Stimulated activated naive CD8-positive, alpha-beta T cell treated with anti-CD3 and anti-CD28 coated beads, Interleukin-15, Interleukin-2, amounts not matched to agents 100 ng/mL and 50 ng/mL, for 24 hours (primary cell): ENCODE measurements at regions not wholly inside any gene's neighbourhood (a gene's known extent, or its start where the extent isn't known, plus 50 kb on each side); places are given as distances from the start of the nearest gene placed in this dataset.
"Not testable (repeated sequence)": the region's sequence is repeated elsewhere in the genome, so short reads cannot be mapped to it uniquely, and the experiment has no call there.

Experiments used
- H3K27ac Mint-ChIP-seq: one replicate; pipeline ENCODE4 v1.8.0; 2021; ENCODE audit warnings: mild to moderate bottlenecking, mixed read lengths
- H3K27me3 Mint-ChIP-seq: one replicate; pipeline ENCODE4 v1.8.0; 2021; ENCODE audit warnings: mixed read lengths
- H3K36me3 Mint-ChIP-seq: one replicate; pipeline ENCODE4 v1.8.0; 2021; ENCODE audit warnings: low read depth, mixed read lengths
- H3K4me1 Mint-ChIP-seq: one replicate; pipeline ENCODE4 v1.8.0; 2021; ENCODE audit warnings: low read depth, mixed read lengths
- H3K4me3 Mint-ChIP-seq: one replicate; pipeline ENCODE4 v1.8.0; 2021; ENCODE audit warnings: mild to moderate bottlenecking, mixed read lengths
- H3K9me3 Mint-ChIP-seq: one replicate; pipeline ENCODE4 v1.8.0; 2021; ENCODE audit warnings: mixed read lengths

DNA sequence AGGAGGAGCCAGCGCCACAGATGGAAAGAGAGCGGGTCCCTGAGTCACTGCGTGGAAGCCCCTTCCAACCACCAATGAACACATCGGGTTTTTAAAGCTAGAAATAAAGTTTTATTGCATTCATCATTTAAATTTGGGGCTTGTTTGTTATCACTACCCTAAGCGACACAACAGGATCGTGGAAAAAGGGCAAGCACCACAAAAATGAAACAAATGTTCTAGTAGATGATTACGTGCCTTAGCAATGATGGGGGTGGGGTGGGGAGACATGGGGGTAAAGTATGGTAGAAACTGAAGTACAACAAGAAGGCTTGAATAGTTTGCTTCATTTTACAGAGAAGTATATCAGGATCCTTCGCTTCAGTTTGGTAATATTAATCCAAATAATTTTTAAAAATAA, 221.6 kb upstream of the ATP10A start:
- Mint-ChIP-seq H3K4me3 (no peak overlapping the region), H3K4me1 (peaks cover 29% of the 10 kb centered on the region), H3K9me3 (no peaks in the 10 kb centered on the region), H3K36me3 (peaks cover 4% of the 10 kb centered on the region), H3K27me3 (peaks cover 4% of the 10 kb centered on the region), H3K27ac (no peak overlapping the region)

- Mint-ChIP-seq H3K36me3 (peaks cover 4% of the 10 kb centered on the region), H3K4me3 (no peak overlapping the region), H3K4me1 (peaks cover 29% of the 10 kb centered on the region), H3K27ac (no peak overlapping the region), H3K27me3 (peaks cover 4% of the 10 kb centered on the region), H3K9me3 (no peaks in the 10 kb centered on the region)
Measured at GRCh38 chr15:26083896-26084295, 220.8 kb upstream of the ATP10A start.

- Mint-ChIP-seq H3K9me3 (no peaks in the 10 kb centered on the region), H3K36me3 (peaks cover 4% of the 10 kb centered on the region), H3K27me3 (peaks cover 4% of the 10 kb centered on the region), H3K4me1 (peaks cover 31% of the 10 kb centered on the region), H3K27ac (peak overlapping the region; percentile 91), H3K4me3 (peak overlapping the region; percentile 87)
Measured at GRCh38 chr15:26083457-26083856, 220.3 kb upstream of the ATP10A start.

DNA sequence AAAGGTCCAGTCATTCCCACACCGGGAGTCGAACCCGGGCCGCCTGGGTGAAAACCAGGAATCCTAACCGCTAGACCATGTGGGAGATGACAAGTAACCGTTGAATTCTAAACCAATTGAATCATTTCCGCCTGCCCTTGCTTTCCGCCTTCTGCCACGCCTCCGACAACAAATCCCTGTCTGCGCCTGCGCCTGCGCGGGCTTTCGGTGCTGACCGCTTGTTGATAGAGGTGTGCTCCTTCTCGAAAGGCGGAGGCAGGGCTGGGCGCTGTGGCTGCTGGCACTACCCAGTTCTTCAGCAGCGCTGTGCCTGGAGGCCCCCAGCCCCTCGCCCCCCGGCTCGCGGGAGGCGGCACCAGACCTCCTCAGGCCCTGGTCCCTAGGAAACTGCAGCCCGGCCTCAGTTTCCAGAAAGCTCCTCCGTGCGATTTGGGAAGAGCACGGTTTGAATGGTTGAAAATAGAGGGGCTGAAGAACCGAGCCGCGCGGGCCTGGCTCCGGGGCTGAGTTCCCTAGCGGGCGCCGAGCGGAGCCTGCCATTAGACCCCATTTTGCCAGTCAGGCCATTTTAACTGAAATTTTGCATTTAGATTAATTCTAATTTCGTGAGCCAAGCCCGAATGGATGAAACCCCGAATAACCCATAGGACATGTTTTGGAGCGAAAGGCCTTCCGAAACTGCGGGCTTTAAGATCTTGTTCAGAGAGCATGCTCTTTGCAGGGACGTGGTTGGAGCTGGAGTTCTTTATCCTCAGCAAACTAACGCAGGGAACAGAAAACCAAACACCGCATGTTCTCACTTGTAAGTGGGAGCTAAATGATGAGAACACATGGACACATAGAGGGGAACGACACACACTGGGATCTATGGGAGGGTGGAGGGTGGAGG, 219.3 kb upstream of the ATP10A start:
- peaks cover 4% of the 10 kb centered on the region for H3K36me3 Mint-ChIP-seq
- H3K27ac Mint-ChIP-seq = peak overlapping the region; percentile 92
- peaks cover 4% of the 10 kb centered on the region for H3K27me3 Mint-ChIP-seq
- peaks cover 39% of the 10 kb centered on the region for H3K4me1 Mint-ChIP-seq
- H3K4me3 Mint-ChIP-seq = peak overlapping the region; percentile 87
- peaks cover 6% of the 10 kb centered on the region for H3K9me3 Mint-ChIP-seq

GRCh38 chr15:26081758-26082220, 218.7 kb upstream of the ATP10A start:
- Mint-ChIP-seq H3K27ac (peak overlapping the region; percentile 92), H3K27me3 (peaks cover 4% of the 10 kb centered on the region), H3K4me3 (peak overlapping the region; percentile 87), H3K4me1 (peaks cover 39% of the 10 kb centered on the region), H3K36me3 (peaks cover 4% of the 10 kb centered on the region), H3K9me3 (peaks cover 6% of the 10 kb centered on the region)

GRCh38 chr15:26075770-26076169, 212.6 kb upstream of the ATP10A start:
- Mint-ChIP-seq H3K27me3 (no peaks in the 10 kb centered on the region), H3K4me3 (no peak overlapping the region), H3K36me3 (no peaks in the 10 kb centered on the region), H3K27ac (no peak overlapping the region), H3K4me1 (peaks cover 23% of the 10 kb centered on the region), H3K9me3 (peaks cover 6% of the 10 kb centered on the region)

- peaks cover 6% of the 10 kb centered on the region for H3K9me3 Mint-ChIP-seq
- peaks cover 8% of the 10 kb centered on the region for H3K27me3 Mint-ChIP-seq
- no peak overlapping the region for H3K4me3 Mint-ChIP-seq
- H3K36me3 Mint-ChIP-seq = no peaks in the 10 kb centered on the region
- H3K4me1 Mint-ChIP-seq = peaks cover 18% of the 10 kb centered on the region
- no peak overlapping the region for H3K27ac Mint-ChIP-seq
Measured at GRCh38 chr15:26073430-26074333, 210.6 kb upstream of the ATP10A start.

- Mint-ChIP-seq H3K4me1 (peaks cover 8% of the 10 kb centered on the region), H3K9me3 (no peaks in the 10 kb centered on the region), H3K36me3 (no peaks in the 10 kb centered on the region), H3K4me3 (no peak overlapping the region), H3K27ac (no peak overlapping the region), H3K27me3 (peaks cover 16% of the 10 kb centered on the region)
Measured at GRCh38 chr15:26070095-26070532, 207.0 kb upstream of the ATP10A start.

DNA sequence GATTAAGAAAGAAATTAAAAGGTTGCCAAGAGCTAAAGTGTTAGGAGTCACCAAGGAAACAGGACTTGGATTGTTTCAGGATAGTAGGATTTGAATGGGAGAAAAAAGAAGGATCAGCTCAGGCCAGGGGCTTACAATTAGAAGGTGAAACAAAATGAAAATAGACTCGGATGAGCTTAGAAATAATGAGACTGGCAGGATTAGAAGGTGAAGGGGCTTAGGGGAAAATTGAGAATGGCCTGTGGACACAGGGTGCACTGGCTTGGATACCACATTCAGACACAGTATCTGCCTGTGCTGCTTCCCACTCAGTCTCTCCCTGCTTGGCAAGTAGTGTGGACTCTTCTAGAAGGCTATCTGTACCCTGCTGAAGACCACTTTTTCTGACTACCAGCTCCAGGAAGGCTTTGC, 206.1 kb upstream of the ATP10A start:
- Mint-ChIP-seq H3K4me3 (no peak overlapping the region), H3K9me3 (no peaks in the 10 kb centered on the region), H3K27ac (no peak overlapping the region), H3K36me3 (no peaks in the 10 kb centered on the region), H3K4me1 (peaks cover 8% of the 10 kb centered on the region), H3K27me3 (peaks cover 16% of the 10 kb centered on the region)

DNA sequence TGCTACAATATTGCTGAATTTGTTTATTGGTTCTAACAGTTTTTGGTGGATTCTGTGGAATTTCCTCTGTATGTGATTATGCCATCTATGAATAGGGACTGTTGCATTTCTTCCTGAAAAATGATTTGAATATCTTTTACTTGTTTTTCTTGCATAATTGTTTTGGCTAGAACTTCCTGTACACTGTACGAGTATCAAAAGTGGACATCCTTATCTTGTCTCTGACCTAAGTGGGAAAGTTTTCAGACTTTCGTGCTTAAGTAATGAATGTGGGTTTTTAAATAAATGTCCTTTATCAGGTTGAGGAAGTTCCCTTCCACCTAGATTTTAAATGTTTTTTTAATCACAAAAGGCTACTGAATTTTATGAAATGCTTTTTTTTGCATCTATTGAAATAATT, 203.8 kb upstream of the ATP10A start:
- Mint-ChIP-seq H3K27ac (no peak overlapping the region), H3K4me3 (no peak overlapping the region), H3K27me3 (peaks cover 19% of the 10 kb centered on the region), H3K9me3 (no peaks in the 10 kb centered on the region), H3K36me3 (no peaks in the 10 kb centered on the region), H3K4me1 (no peaks in the 10 kb centered on the region)

DNA sequence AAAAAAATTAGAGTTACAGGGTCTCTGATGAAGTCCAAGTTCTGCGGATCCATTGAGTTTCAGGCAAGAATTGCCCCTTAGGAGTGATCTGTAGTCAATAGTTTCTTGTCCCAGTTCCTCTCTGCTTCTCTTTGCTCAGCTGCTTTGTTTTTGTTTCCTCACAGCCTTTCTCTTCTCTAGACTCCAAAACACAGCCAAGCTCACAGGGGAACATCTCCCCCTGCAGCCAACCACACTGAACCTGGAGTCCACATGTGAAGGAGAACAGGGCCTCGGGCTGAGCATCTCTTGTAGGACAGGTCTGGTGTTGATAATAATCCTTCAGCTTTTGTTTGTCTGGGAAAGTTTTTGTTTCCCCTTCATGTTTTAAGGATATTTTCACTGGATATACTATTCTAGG, 202.6 kb upstream of the ATP10A start:
- Mint-ChIP-seq H3K4me3 (no peak overlapping the region), H3K9me3 (no peaks in the 10 kb centered on the region), H3K27me3 (peaks cover 19% of the 10 kb centered on the region), H3K36me3 (no peaks in the 10 kb centered on the region), H3K4me1 (no peaks in the 10 kb centered on the region), H3K27ac (no peak overlapping the region)

DNA sequence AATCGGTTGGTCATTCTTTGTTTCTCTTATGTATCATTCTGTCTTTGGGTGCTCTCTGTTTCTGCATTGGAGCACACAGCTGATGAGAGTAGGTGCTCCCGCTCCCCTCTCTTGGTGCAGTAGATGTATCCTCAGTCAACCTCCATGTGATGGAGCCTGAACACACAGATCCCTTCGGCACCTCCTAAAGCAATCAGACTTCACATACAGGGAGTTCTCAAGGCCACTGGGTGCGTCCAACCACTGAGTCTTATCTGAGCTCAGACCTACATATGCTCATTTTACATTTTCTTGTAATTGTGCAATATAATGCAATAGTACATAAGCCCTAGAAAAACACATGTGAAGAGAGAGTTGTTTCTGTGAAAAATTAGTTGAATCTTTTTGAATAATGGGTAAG, 198.1 kb upstream of the ATP10A start:
- H3K9me3 Mint-ChIP-seq = peaks cover 6% of the 10 kb centered on the region
- peaks cover 11% of the 10 kb centered on the region for H3K27me3 Mint-ChIP-seq
- H3K4me1 Mint-ChIP-seq = no peaks in the 10 kb centered on the region
- H3K27ac Mint-ChIP-seq = no peak overlapping the region
- no peak overlapping the region for H3K4me3 Mint-ChIP-seq
- no peaks in the 10 kb centered on the region for H3K36me3 Mint-ChIP-seq

GRCh38 chr15:26056766-26057165, 193.6 kb upstream of the ATP10A start:
- H3K4me1 Mint-ChIP-seq = not testable (repeated sequence)
- peaks cover 16% of the 10 kb centered on the region for H3K27me3 Mint-ChIP-seq

GRCh38 chr15:26051761-26052675, 188.9 kb upstream of the ATP10A start:
- no peak overlapping the region for H3K27ac Mint-ChIP-seq

More at GRCh38 chr15:26056766-26057165, 193.6 kb upstream of the ATP10A start:
- not testable (repeated sequence) for H3K36me3 Mint-ChIP-seq, H3K4me3 Mint-ChIP-seq, H3K27ac Mint-ChIP-seq, H3K9me3 Mint-ChIP-seq

More at GRCh38 chr15:26051761-26052675, 188.9 kb upstream of the ATP10A start:
- Mint-ChIP-seq H3K4me3 (no peak overlapping the region), H3K9me3 (no peaks in the 10 kb centered on the region), H3K36me3 (no peaks in the 10 kb centered on the region), H3K27me3 (peaks cover 9% of the 10 kb centered on the region), H3K4me1 (no peaks in the 10 kb centered on the region)
